ENCODE measurements at regions not wholly inside any gene's neighbourhood (a gene's known extent, or its start where the extent isn't known, plus 50 kb on each side); places are given as distances from the start of the nearest gene placed in this dataset.

DNA sequence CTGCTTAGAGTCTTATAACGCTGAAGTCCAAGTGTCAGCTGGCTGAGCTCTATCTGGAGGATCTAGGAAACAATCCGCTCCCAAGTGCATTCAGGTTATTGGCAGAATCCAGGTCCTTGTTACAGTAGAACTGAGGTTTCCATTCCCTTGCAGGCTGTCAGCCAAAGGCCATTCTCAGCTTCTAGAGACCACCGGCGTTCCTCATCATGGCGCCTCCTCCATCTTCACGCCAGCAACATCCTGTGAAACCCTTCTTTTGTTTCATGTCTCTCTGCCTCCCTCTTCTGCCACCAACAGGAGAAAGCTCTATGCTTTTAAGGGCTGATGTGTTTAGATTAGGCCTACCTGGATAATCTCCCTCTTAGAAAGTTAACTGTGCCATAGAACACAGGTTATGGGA is 133.0 kb upstream of the RASSF8 start:
- Mint-ChIP-seq H3K4me3 (no peak overlapping the region), H3K9me3 (no peaks in the 10 kb centered on the region), H3K27ac (no peak overlapping the region), H3K4me1 (no peaks in the 10 kb centered on the region), H3K36me3 (ENCODE audit: low read depth) (no peaks in the 10 kb centered on the region), H3K27me3 (peaks cover 3% of the 10 kb centered on the region)
- ChIA-PET CTCF (no interaction called here), POLR2A (no interaction called here)
- no peak for DNase-seq

DNA sequence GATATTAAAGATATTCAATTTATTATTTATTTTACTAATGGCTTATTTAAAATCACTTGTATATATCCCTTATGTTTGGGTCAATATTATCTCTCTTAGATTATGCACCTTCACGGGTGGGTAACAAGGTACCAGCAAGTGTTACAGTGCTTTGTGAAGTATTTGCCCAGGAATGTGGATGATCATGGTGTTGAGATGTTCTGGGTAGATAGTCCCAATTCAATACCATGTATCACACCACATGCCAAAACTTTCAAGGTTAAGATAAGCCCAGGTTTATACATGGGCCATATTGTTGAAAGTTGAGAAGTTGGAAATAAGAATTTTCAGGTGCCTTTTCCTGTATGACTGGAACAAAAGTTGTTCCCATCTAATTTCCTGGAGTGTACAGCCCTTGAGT is 131.3 kb upstream of the RASSF8 start:
- POLR2A ChIA-PET = no interaction called here
- no peak for DNase-seq
- H3K4me1 Mint-ChIP-seq = no peaks in the 10 kb centered on the region
- no peaks in the 10 kb centered on the region for H3K36me3 Mint-ChIP-seq (ENCODE audit: low read depth)
- no peaks in the 10 kb centered on the region for H3K9me3 Mint-ChIP-seq
- CTCF ChIA-PET = no interaction called here
- H3K4me3 Mint-ChIP-seq = no peak overlapping the region
- no peak overlapping the region for H3K27ac Mint-ChIP-seq
- H3K27me3 Mint-ChIP-seq = peaks cover 3% of the 10 kb centered on the region

DNA sequence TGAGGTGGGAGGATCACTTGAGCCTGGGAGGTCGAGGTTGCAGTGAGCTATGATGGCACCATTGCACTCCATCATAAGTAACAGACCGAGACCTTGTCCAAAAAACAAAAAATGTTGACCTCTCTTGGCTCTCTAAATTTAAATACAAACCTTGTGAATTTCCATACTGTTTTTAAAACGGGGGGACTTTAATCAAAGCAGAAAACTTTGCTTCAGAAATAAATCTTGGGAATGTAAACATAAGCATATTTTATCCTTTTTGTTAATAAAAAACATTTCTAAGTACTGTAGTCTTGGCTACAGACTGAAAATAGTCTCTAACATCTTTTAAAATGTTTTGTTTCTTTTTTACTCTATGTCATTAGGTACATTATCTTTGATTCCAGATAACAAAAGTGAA is 130.7 kb upstream of the RASSF8 start:
- H3K27ac Mint-ChIP-seq = no peak overlapping the region
- no peaks in the 10 kb centered on the region for H3K9me3 Mint-ChIP-seq
- ChIA-PET POLR2A (no interaction called here), CTCF (no interaction called here)
- DNase-seq = no peak
- no peaks in the 10 kb centered on the region for H3K4me1 Mint-ChIP-seq
- no peak overlapping the region for H3K4me3 Mint-ChIP-seq
- H3K27me3 Mint-ChIP-seq = peaks cover 3% of the 10 kb centered on the region
- H3K36me3 Mint-ChIP-seq (ENCODE audit: low read depth) = no peaks in the 10 kb centered on the region

DNA sequence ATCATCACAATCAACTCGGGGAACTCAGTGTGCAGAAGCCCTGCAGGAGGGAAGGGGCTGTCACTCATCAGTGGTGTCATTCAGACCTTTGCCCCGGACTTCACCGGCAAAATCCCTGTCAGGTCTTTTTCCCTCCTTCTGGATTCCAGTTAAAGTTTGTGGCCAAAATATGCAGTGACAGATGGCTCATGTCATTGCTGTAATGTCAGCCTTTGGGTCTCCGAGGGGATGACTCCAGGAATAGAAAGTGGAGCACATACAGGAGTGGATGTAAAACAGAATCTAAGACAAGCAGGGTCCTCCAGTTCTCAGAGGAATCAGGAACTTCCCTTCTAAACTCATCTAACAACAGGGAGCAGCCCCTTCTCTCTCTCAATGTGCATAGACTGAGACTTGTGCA is 130.3 kb upstream of the RASSF8 start:
- ChIA-PET CTCF (no interaction called here), POLR2A (no interaction called here)
- no peak overlapping the region for H3K4me3 Mint-ChIP-seq
- no peaks in the 10 kb centered on the region for H3K9me3 Mint-ChIP-seq
- no peaks in the 10 kb centered on the region for H3K36me3 Mint-ChIP-seq (ENCODE audit: low read depth)
- DNase-seq = no peak
- H3K4me1 Mint-ChIP-seq = no peaks in the 10 kb centered on the region
- no peak overlapping the region for H3K27ac Mint-ChIP-seq
- peaks cover 3% of the 10 kb centered on the region for H3K27me3 Mint-ChIP-seq

DNA sequence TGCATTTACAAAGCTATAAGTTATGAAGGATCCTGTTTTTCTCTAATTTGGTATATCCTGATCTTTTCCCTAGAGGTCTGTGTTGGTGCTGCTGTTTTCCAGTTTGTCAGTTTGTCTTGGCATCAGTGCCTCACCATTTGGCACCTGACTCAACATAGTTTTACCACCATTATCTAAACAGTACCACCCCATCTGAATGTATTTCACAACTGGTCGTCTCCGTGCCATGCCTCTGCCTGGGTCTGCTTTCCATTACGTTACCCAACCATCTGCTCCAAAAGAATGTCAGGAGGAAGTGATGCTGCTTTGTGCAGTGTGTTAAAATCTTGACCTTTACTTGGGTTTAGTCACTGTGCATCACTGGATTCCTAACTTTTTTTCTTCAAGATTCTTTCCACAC is 129.3 kb upstream of the RASSF8 start:
- CTCF ChIA-PET = no interaction called here
- H3K27me3 Mint-ChIP-seq = peaks cover 3% of the 10 kb centered on the region
- H3K36me3 Mint-ChIP-seq (ENCODE audit: low read depth) = no peaks in the 10 kb centered on the region
- DNase-seq = no peak
- no peaks in the 10 kb centered on the region for H3K4me1 Mint-ChIP-seq
- H3K27ac Mint-ChIP-seq = no peak overlapping the region
- H3K9me3 Mint-ChIP-seq = no peaks in the 10 kb centered on the region
- no peak overlapping the region for H3K4me3 Mint-ChIP-seq
- POLR2A ChIA-PET = no interaction called here

DNA sequence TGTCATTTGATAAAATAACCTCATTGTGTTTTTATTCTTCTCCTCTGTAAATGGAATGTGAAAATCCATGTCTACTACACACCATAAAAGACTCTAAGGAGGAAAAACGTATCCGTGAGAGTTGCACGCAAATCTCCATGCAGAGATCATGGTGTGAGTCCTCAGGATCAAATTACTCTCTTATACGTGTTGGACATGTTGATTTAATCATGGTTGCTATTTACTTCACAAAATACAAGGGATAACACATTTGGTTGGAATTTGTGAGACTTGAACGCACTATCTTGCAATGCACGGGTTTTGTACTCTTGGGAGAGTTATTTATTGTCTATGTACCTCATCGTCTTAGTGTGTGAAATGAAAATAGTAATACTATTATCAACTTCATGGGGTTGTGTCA is 128.0 kb upstream of the RASSF8 start:
- H3K4me3 Mint-ChIP-seq = no peak overlapping the region
- no peaks in the 10 kb centered on the region for H3K4me1 Mint-ChIP-seq
- H3K27ac Mint-ChIP-seq = no peak overlapping the region
- no peak for DNase-seq
- H3K36me3 Mint-ChIP-seq (ENCODE audit: low read depth) = no peaks in the 10 kb centered on the region
- H3K27me3 Mint-ChIP-seq = peaks cover 3% of the 10 kb centered on the region
- ChIA-PET CTCF (no interaction called here), POLR2A (no interaction called here)
- H3K9me3 Mint-ChIP-seq = no peaks in the 10 kb centered on the region

DNA sequence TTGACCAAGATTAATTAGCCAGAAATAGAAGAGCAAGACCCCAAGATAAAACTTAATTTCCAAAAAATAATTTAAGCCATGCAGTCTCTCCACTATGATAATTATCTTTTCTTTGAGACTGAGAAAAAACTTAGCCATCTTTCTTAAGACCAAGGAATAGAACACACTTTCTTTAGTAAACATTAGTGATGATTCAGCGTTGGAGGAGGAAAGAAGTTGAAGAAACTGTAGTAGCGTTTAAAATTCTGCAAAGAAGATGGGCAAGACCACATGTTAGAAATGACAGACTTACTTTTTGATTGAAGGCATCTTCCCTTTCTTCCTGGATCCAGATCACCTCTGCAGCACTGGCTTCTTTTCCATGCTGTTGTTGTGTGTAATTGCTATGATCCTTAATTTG is 124.8 kb upstream of the RASSF8 start:
- H3K36me3 Mint-ChIP-seq (ENCODE audit: low read depth) = no peaks in the 10 kb centered on the region
- no peak overlapping the region for H3K4me3 Mint-ChIP-seq
- no peak overlapping the region for H3K27ac Mint-ChIP-seq
- CTCF ChIA-PET = no interaction called here
- POLR2A ChIA-PET = no interaction called here
- H3K27me3 Mint-ChIP-seq = peaks cover 3% of the 10 kb centered on the region
- no peaks in the 10 kb centered on the region for H3K4me1 Mint-ChIP-seq
- DNase-seq = no peak
- no peaks in the 10 kb centered on the region for H3K9me3 Mint-ChIP-seq

DNA sequence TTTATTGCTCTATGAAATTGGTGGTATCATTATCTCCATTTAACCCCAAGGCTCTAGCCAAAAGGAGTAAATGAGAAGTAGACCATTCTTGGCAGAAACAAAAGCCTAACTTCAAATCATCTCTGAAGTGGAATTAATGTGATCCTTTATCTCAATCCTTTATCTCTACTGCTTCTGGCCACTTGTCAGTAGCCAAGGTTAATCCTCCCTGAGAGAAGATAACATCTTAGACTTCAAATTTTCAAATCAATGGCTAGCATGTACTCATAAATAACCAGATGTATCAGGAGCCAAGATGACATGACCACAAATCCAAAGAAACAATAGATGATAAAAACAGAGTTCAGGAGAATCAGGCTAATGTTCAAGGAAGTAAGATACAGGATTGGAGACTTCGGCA is 123.1 kb upstream of the RASSF8 start:
- POLR2A ChIA-PET = no interaction called here
- CTCF ChIA-PET = no interaction called here
- H3K4me1 Mint-ChIP-seq = no peaks in the 10 kb centered on the region
- no peaks in the 10 kb centered on the region for H3K9me3 Mint-ChIP-seq
- no peaks in the 10 kb centered on the region for H3K27me3 Mint-ChIP-seq
- no peaks in the 10 kb centered on the region for H3K36me3 Mint-ChIP-seq (ENCODE audit: low read depth)
- DNase-seq = no peak
- H3K4me3 Mint-ChIP-seq = no peak overlapping the region
- H3K27ac Mint-ChIP-seq = no peak overlapping the region

DNA sequence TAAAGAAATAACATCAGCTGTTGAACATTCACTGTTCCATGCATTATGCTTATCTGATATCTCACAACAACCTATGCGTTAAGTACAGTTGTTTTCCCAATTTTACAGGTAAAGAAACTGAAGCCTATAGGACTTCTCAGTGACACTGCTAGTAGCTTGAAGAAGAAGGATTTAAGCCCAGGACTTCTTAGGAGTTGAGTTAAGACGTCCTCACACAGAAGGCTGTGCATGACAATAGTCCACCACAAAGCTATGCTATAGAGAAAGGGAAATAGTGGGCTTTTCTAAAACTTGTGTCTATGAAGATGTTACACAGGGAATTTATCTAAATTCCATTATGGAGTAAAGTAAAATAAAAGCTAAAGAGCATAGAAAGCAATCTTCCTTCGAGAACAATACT is 120.5 kb upstream of the RASSF8 start:
- DNase-seq = no peak
- Mint-ChIP-seq H3K27ac (no peak overlapping the region), H3K4me3 (no peak overlapping the region), H3K27me3 (no peaks in the 10 kb centered on the region), H3K36me3 (ENCODE audit: low read depth) (no peaks in the 10 kb centered on the region), H3K4me1 (no peaks in the 10 kb centered on the region), H3K9me3 (no peaks in the 10 kb centered on the region)
- ChIA-PET CTCF (no interaction called here), POLR2A (no interaction called here)

DNA sequence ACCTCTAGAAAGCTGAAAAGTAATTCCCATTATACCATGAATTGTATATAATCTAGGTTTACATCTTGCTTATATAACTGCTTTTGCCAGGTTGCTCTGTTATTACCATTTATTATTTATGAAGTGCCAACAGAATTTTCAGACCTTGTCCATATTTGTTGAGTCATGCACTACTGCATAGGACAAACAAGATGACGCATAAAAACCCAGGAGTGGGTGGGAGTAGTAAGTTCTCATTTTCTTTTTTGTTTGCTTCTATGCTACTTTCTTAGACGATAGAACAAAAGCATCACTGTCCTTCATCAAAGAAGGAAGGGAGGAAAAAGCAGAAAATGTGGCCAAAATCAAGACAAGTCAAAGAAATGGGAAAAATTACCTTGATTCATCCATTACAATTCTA is 119.0 kb upstream of the RASSF8 start:
- POLR2A ChIA-PET = no interaction called here
- DNase-seq = no peak
- CTCF ChIA-PET = no interaction called here
- no peaks in the 10 kb centered on the region for H3K4me1 Mint-ChIP-seq
- H3K27me3 Mint-ChIP-seq = no peaks in the 10 kb centered on the region
- no peaks in the 10 kb centered on the region for H3K9me3 Mint-ChIP-seq
- no peaks in the 10 kb centered on the region for H3K36me3 Mint-ChIP-seq (ENCODE audit: low read depth)
- H3K27ac Mint-ChIP-seq = no peak overlapping the region
- no peak overlapping the region for H3K4me3 Mint-ChIP-seq

DNA sequence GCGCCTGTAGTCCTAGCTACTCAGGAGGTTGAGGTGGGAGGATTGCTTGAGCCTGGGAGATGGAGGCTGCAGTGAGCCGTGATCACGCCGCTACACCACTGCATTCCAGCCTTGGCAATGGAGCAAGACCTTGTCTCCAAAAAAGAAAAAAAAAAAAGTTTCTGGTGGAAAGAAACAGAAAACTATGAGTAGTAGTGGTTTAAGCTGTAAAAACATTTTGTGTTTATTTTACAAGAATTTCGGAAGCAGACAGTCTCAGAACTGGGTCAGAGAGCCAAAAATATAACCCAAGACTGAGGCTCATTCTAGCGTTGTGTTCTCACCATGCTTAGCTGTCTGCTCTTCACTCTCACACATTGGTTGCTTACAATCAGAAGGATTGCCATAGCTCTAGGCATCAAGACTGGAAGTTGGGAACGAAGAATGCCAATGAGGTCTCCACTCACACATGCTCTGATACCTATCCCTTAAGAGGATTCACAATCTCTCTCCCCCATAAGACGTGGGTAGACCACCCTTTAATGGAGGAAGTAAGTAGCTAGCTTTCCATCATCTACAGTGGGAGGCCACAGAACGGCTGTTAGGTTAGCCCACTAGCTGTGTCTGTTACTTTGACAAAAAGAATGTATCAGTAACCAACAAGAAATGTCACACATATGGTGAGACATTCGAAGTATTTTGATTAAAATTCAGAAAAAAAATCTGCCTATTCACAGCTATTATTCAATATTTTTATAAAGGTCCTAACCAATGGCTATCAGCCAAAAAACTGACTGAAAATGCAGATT is 117.6 kb upstream of the RASSF8 start:
- Mint-ChIP-seq H3K4me1 (no peaks in the 10 kb centered on the region), H3K4me3 (no peak overlapping the region), H3K27me3 (no peaks in the 10 kb centered on the region), H3K9me3 (no peaks in the 10 kb centered on the region), H3K36me3 (ENCODE audit: low read depth) (no peaks in the 10 kb centered on the region), H3K27ac (no peak overlapping the region)
- ChIA-PET CTCF (no interaction called here), POLR2A (no interaction called here)
- DNase-seq = no peak

DNA sequence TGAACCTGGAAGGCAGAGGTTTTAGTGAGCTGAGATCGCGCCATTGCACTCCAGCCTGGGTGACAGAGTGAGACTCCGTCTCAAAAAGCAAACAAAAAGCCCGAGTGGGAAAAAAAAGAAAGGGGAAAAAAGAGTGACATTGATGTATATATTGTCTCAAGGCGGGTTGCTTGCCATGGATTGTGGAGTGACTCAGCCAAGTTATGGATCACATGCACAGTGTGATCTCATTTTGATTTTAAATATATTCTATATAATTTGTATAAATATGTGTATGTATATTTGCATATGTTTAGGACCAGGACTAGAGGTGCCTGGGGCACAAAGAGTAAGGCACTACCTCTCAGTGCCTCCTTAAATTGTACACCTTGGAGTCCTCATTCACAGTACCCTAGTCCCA is 116.2 kb upstream of the RASSF8 start:
- DNase-seq = no peak
- ChIA-PET CTCF (no interaction called here), POLR2A (no interaction called here)
- no peaks in the 10 kb centered on the region for H3K4me1 Mint-ChIP-seq
- no peaks in the 10 kb centered on the region for H3K27me3 Mint-ChIP-seq
- no peaks in the 10 kb centered on the region for H3K36me3 Mint-ChIP-seq (ENCODE audit: low read depth)
- H3K27ac Mint-ChIP-seq = no peak overlapping the region
- no peaks in the 10 kb centered on the region for H3K9me3 Mint-ChIP-seq
- H3K4me3 Mint-ChIP-seq = no peak overlapping the region

DNA sequence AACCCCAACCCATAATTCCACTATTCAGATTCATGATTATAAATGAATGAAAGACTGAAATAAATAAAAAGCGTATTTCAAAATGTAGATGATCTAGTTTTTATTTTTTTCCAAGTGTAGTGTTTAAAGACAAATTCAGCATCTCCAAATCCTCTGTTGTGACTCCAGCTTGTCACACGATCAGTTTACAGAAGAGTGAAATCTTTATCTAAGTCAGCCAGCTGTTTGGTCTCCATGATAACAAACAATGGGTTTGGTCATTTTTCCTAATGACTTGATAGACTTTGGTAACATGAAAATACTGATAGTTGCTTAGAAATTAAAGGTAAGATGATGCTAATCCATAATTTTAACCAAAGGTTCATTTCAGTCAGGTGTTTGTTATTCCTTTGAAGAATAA is 114.5 kb upstream of the RASSF8 start:
- no peak for DNase-seq
- no peak overlapping the region for H3K27ac Mint-ChIP-seq
- no peaks in the 10 kb centered on the region for H3K36me3 Mint-ChIP-seq (ENCODE audit: low read depth)
- H3K4me1 Mint-ChIP-seq = no peaks in the 10 kb centered on the region
- CTCF ChIA-PET = no interaction called here
- H3K9me3 Mint-ChIP-seq = no peaks in the 10 kb centered on the region
- POLR2A ChIA-PET = no interaction called here
- H3K4me3 Mint-ChIP-seq = no peak overlapping the region
- no peaks in the 10 kb centered on the region for H3K27me3 Mint-ChIP-seq

DNA sequence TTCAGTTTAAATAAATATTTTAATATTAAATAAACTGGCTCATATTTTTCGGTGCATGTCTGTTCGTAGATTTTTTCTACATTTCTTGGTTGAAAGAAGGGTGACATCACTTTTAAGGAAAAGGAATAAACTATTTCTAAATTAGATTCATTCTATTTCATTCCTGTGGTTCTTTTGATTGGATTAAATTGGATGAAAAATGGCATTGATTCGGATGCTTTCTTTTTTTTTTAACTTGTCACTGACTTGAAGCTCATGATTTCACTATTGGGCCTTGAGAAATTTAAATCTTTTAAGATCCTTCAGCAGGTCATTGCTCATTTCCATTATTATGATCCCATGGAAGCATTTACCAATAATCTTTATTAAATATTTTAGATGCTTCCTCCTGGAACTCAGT is 113.1 kb upstream of the RASSF8 start:
- Mint-ChIP-seq H3K4me3 (no peak overlapping the region), H3K27me3 (no peaks in the 10 kb centered on the region), H3K4me1 (no peaks in the 10 kb centered on the region), H3K9me3 (no peaks in the 10 kb centered on the region), H3K27ac (no peak overlapping the region), H3K36me3 (ENCODE audit: low read depth) (no peaks in the 10 kb centered on the region)
- POLR2A ChIA-PET = no interaction called here
- no peak for DNase-seq
- CTCF ChIA-PET = no interaction called here

DNA sequence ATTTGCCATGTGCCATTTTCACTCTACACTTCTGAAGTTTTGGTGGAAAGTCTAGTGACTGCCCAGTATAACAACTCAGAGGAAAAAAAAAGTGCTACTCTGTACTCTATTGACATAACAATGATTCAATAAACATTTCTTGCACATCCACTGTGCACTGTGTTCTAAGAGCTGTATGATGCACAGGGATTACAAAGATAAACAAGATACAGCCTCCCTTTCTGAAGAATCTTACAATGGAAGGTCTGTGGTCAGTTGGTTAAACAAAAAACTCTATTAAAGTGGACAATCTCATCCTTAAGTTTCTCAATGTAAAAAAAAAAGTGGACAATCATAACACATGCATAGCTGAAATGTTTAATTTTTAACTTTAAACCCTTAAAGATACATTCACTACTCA is 105.7 kb upstream of the RASSF8 start:
- H3K27ac Mint-ChIP-seq = no peak overlapping the region
- CTCF ChIA-PET = no interaction called here
- H3K9me3 Mint-ChIP-seq = no peaks in the 10 kb centered on the region
- no peaks in the 10 kb centered on the region for H3K4me1 Mint-ChIP-seq
- no peak overlapping the region for H3K4me3 Mint-ChIP-seq
- no peak for DNase-seq
- H3K27me3 Mint-ChIP-seq = peaks cover 4% of the 10 kb centered on the region
- H3K36me3 Mint-ChIP-seq (ENCODE audit: low read depth) = no peaks in the 10 kb centered on the region
- POLR2A ChIA-PET = no interaction called here

Data from activated CD4-positive, alpha-beta memory T cell treated with anti-CD3 and anti-CD28 coated beads, Interleukin-2, amount 10 ng/mL, durations not matched to agents 7 days and 5 days (primary cell).